Activated CD4-positive, alpha-beta T cell treated with anti-CD3 and anti-CD28 coated beads, Interleukin-2, Interleukin-6, amounts not matched to agents 100 ng/mL and 50 ng/mL, durations not matched to agents 16 hours and 8 hours (primary cell): ENCODE measurements at regions not wholly inside any gene's neighbourhood (a gene's known extent, or its start where the extent isn't known, plus 50 kb on each side); places are given as distances from the start of the nearest gene placed in this dataset.

Experiments used
- DNase-seq: peaks from one replicate; pipeline ENCODE4 v3.0.0-alpha.2; 2020

DNA sequence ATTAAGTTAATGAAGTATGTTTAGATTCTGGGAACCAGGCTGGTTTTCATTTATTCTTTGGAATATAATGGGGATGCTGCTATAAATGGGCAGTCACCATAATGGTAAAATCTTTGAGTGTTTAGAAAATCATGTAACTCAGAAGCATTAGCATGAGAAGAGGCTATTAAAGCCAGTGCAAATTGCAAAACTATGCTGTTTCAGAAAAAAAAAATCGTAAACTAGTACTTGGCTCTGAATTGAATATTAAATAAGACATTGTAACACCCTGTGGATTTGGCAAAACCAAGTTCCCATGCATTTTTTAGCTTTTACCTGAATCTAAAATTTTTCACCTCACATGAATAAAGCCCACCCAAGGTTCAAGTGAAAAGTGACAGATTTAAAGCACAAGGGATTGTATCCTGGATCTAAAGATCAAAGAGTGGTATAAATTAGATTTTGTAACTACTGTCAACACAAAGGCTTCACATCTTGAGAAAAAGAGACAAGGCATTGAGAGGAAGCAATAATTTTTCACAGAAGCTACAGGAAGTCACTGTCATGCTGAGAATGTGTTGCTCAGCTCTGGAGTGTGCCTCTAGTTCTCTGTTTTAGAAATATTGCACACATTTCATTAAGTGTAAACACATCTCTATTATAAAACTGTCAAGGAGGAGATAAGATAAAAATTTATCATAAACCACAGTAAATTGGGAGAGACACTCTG lies 142.2 kb downstream of the ABCA8 start:
- no peak for DNase-seq

DNA sequence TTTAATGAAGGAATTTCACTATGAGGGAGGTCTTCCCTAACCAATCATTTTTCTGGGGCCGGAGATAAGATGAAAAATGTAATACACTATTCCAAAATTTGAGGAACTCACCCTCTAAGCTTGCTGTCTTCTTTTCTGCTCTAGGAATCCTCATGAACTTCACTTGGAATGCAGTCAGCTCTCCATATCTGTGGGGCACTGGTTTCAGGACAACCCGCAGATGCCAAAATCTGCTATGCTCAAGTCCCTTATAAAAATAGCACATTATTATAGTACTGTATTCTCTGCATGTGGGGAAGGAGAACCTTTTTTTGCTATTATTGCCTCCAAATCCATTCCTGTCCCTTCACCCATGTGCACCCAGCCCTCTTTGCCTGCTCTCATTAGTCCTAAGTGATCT lies 146.0 kb downstream of the ABCA8 start:
- no peak for DNase-seq

DNA sequence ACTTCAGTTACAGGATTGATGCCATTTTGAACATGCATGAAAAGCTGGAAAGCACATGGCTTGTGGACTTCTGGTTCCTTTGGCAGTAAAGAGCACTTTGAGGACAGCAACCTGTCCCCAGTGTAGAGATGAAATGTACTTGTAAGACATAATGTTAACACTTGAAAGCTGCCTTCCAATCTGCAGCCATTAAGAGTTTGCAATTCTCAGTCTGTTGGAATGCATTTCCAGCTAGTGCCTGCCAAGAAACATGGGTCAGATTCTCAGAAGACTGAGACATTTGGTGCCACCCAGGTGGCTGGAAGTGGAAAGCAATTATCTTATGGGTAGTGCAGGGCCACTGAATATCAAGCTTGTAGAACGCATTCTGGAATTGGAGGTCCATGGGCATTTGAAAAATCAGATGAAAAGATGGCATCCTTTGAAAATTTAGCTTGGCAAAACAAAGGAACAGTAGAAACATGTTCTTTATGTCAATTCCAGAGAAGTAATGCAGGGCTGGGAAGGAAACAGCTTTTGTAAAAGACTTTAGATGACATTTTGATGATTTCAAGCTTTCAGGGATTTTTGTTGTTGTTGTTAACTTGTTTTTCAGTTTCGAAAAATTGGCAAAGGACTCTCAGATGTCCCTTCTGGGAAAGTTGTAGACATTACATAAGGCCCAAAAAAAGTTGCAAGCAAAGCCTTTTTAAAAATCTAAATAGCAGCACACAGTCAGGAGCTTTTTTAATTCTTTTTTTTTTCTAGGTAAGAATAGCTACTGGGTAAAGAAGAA lies 147.0 kb downstream of the ABCA8 start:
- DNase-seq = no peak

DNA sequence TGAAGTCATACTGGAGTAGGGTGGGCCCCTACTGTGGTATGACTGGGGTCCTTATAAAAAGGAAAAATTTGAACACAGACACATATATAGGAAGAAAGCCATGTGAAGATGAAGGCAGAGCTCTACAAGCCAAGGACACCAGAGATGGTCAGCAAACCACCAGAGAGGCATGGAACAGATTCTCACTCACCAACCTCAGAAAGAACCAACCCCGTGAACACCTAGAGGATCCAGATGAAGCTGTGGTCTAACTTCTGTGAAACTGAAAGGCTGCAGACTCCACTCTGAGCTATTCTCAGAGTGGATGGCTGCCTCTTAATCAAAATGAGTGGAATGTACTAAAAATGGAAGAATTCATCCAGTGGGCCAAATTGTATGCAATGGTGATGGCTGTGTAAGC lies 149.6 kb downstream of the ABCA8 start:
- DNase-seq = no peak

DNA sequence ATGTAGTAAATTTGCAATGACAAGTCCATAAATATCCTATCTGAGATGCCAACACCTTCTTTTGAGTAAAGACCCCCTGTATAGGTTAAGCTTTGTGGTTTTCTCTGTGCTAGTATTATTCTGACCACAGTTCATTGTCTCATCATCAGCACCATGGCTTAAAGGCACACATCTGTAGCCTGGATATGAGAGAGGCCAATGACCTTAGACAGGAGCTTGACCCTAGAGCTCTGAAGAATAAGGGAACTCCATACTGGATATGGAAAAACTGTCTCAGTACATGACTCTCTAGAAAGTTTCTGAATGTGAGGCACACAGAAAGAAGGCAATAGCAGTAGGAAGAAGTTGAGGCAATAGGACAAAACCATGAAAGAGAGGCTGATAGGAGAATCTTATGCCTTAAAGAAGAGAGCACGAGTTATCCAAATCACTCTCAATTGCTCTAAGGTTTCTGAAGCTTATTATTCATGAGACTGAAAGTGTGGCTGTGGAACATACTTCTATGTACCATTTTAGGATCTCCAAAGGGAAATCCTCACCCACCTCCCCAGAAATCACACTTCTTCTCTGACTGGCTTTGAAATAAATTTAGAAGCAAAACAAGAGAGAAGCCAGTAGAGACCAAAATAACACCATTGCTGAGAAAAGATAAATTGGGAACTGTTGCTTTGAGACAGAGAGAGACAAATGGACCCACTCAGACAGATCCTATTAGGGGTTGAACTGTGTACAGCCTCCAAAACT lies 150.2 kb downstream of the ABCA8 start:
- DNase-seq = no peak

DNA sequence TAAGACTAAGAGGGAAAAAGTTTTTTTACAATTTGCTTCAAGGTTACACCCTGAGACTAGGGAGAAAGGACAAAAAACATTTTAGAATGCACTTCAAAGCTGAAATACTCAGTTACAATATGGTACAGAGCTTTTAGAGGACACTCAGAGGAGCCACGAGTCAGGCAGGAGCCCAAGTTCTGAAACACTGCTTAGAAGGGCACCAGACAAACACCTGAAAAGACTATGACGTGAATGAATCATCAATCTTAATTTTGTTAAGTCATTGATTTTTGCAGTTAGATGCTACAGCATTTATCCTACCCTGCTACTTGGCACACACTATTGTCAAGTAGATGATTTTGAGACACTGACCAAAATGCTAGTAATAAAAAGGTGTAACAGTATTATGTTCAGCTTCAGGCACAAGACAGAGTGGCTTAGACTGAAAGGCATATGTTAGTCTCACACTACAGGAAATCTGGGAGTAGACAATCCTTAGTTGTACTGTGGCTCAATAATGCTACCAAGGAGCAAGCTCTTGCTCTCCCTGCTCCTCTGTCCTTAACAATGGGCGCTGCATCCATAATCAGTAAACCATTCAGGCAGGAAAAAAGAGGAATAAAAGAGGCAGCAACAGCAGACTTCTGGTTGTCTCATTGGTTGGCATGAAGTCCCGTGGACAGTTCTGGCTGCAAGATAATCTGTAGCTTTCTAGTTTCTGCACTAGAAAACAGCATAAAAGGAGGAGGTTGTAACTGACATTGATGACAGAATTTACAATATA lies 151.8 kb downstream of the ABCA8 start:
- no peak for DNase-seq

DNA sequence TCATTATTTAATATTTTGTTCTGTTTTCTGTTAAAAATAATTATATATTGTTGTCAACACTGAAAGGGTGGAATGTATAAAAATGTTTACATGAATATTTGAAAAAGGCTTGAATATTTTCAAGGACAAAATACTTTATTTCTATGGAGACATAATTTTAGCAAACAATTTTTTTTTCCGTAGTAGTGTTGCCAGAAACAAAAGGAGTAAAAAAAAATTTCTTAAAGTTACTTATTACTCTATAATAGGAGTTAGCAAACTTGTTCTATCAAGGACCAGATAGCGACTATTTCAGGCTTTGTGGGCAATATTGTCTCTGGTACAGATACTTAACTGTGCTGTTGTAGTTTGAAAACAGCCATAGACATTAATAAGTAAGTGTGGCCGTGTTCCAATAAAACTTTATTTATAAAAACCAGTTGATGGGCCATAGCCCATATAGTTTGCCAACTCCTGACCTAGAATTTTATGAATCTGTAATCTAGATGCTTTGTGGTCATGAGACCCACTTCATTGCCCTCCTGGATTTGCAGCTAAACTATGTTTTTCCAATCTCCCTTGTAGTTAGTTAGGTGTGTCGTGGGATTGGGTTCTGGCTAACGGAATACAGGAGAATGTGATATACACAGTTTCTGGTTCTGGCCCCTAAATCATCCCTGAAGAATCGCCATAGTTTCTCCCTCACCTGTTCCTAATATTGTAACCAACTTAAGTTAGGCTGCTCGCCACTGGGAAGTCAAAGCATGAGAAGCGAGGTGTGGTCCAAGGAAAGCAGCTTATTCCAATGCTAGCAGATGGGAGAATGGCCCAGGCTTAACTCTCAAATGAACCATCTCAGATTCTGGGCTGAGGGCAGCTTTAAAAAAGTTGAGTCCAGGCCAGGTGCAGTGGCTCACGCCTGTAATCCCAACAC lies 153.6 kb downstream of the ABCA8 start:
- DNase-seq = no peak

DNA sequence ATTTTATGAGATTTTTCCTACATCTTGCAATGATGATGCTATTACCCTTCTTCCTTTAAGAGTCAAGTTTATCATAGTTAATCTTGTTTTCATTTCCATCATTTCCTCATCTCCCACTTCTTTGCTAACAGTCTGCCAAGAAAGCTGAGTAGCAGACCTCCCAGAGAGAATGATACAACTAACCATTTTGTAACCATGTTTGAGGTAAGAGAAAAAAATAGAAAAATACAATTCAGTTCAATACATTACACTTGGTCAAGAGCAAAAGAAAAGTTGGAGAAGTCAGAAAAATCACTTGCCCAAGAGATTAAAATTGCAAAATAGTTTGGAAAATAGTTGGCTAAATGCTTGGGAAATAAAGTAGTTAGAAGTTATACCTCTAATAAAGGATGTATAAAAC lies 154.4 kb downstream of the ABCA8 start:
- DNase-seq = no peak

DNA sequence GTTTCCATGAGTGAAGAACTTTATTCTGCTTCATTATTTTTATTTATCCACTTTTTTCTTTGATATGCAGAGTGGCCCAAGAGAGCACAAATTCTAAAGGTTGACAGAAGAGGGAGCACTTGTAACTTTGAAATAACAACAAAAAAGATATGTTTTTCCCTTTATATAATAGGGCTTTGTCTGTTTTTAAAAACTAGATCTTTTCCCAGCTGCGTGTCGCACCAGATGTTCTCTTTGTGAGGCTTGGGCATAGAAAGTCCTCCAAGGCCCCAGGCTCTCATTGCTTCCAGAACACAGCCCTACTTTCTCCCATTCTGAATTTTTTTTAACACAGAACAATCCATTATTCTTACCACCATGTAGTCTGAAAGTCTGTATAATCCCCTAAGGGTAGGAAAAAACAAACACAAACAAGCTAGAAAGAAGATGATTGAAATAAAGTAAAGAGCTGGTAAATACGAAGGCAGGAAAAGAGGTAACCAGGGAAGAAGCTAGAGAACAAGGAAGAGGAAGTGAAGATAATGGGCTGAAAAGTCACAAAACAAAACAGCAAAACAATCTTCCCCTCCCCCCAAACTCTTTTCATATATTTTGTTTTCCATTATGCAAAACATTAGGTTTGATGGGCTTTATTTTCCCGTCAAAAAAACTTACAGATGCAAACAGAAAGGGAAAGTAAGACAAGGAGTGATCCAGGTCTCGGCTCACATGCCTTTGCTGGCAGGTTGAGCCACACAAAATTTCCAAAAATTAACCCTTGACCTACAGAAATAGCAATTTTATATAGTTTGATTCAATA lies 160.4 kb downstream of the ABCA8 start:
- DNase-seq = no peak

DNA sequence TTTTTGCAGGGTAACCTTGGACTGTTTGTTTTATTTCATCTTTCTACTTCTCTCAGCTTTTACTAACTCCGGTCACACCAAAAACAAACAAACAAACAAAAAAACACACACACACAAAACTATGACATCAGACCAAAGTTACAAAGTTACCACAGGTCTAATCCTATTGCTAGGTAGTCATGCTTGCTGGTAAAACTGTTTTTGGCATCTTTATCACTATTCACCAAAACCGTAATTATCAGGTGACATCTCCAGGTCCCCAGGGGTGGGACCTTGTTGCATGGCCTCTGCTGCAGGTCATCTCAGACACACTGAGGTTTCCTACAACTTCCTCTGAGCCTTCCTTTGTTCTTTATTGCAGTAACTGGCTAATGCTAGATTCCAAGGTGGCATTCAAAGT lies 162.3 kb downstream of the ABCA8 start:
- DNase-seq = no peak

DNA sequence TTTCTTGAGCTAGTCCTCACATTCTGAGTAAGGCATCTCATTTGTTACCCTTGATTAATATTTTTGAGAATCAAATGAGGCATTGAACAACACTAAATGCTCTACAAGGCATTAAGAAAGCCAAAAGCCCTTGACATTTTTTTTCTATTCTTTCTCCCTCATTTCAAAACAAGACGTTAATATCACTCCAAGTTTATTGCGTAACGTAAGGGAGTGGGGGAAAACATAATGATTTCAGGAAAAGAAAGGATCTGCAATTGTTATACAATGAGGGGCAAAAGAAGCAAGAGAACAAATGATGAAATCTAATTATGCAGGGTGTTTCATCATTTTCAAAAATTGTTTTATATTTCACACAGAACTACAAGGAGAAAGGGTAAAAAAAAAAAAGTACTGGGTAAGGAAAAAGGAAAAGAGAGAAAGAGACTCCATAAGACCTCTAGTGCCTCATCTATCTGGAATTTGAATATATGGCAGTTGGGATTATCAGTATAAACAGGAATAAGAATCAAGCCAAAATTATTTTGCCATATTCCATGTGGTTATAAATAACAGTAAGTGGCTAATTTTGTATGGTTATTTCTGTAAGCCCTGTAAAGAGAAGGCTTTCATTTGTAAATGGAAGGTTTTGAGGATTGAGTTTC lies 163.0 kb downstream of the ABCA8 start:
- no peak for DNase-seq

DNA sequence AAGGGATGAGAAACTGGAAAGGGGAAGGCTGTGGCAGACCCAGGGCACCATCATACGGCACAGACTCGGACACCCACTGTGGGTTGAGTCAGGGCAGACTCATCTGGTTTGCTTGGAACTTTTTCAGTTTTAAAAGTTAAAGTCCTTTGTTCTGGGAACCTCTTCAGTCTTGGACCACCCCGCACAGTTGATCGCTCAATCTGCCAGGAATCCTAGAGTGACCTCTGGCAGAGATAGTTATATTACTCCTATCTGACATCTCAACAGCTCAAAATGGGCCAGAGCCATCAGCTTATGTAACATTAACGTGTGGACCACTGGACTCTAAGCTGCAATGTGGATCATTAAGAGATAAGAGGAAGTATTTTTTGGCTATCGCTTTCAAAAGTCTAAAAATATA lies 164.3 kb downstream of the ABCA8 start:
- no peak for DNase-seq

DNA sequence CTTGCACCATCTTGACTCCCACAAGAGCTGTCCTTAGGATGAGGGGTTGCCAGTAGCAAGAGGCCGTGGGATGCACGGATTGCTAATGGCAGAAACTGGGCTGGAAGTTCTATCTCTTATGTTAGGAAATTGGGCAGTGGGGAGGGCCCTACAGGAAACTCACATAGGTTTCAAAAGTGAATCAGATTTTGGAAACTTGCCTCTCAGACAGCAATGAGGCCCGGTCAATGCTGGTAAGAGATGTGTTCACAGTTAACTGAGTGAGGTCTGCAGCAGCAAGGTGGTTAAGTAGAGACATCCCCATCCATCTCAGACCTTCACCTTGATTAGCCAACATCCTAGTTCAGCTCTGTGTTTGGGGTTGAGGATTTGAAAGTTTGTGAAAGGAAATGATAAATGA lies 164.7 kb downstream of the ABCA8 start:
- no peak for DNase-seq

DNA sequence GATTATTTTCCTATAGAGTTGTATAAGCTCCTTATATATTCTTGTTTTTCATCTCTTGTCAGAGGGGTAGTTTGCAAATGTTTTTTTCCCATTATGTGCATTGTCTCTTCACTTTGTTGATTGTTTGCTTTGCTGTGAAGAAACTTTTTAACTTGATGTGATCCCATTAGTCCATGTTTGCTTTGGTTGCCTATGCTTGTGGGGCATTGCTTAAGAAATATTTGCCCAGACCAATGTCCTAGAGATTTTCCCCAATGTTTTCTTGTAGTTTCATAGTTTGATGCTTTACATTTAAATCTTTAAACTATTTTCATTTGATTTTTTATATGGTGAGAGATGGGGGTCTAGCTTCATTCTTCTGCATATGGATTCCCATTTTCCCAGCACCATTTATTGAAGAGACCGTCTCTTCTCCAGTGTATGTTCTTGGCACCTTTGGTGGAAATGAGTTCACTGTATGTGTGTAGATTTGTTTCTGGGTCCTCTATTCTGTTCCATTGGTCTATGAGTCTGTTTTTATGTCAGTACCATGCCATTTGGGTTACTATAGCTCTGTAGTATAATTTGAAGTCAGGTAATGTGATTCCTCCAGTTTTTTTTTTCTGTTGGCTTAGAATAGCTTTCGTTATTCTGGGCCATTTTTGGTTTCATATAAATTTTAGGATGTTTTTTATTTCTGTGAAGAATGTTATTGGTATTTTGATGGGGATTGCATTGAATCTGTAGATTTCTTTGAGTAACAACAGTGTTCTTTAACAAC lies 165.8 kb downstream of the ABCA8 start:
- no peak for DNase-seq

DNA sequence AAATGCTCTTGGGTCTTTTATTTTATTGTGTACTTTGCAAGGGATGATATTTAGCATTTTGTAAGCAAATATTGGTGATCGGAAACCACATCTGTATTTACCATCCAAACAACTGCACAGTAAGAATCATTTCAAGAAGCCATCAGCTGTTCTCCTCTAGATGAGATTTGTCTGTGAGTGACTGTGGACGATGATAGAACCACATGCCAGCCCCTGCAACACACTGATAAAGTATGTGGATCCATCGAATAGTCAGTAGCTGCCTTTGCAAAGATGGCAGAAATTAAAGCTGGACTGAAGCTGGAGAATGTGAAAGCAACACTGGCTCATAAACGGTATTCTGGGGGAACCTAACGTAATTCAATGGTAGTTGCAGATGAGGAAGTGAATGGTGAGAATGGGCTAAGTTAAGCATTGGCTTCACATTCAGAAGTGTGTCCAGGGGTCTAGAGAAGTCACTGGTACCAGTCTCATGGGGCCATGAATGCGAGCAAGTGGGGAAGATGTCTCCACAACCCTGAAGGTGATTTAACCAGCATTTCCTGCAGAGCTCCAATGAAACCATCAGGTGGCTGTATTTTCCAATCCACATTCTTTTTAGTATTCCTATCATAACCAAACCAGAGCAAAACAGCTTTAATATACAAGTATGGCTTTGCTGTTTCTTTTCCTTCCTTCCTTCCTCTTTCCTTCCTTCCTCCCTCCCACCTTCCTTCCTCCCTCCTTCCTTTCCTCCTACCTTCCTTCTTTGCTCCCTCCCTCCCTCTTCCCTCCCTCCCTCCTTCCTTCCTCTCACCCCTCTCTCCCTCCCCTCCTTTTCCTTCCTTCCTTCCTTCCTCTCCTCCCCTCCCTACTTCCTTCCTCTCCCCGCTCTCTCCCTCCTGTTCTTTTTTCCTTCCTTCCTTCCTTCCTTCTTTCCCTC lies 169.4 kb downstream of the ABCA8 start:
- no peak for DNase-seq

DNA sequence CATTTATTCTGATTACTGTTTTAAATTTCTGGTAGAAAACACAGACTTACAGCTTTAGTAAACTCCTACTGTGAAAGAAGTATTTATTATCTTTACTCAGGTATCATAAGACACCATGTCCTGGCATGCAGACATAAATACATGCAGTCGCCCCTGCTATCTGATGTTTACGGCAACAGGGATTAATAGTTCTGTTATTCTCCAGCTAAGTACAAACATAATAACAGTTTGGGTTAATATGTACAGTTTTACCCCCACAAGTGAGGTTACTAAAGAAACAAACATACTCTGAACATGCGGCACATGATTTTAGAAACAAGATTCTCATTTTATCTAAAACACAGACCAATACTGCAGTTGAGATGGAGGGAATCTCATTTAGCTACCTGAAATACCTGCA lies 170.8 kb downstream of the ABCA8 start:
- DNase-seq = no peak

DNA sequence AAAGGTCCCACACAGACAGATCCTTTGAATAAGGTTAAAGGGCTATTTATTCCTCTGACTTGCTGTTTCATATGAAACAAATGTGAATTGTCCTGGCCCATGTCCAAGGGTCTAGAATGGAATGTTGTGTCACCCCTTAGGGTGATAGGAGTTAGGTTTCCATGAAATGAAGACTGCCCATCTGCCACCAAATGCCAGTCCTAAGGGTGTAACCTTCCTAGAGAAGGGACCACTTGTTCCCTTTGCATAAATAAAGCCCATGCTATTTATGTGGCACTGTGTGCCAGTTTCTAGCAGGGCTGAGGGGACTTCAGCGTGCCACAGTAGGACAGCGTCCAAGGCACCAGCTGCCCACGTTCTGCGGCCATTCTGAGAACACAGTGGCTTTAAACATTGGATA lies 171.3 kb downstream of the ABCA8 start:
- no peak for DNase-seq

DNA sequence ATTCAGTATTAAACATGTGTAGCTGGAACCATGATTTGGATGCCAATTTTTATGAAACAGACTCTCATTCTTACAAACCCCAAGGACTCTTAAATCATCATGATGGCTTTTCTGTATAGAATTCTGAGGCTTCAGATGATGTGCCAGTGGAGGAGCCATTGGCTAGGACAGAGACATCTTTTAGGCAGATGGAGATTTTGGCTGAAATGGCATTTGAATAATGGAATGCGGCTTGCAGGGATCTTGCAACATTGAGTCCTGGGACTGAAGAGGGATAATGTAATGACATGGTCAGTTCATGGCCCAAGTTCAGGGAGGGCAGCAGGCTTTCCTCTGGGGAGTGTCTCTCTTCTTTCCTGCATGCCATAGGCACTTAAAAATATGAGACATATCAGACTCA lies 172.4 kb downstream of the ABCA8 start:
- DNase-seq = no peak

DNA sequence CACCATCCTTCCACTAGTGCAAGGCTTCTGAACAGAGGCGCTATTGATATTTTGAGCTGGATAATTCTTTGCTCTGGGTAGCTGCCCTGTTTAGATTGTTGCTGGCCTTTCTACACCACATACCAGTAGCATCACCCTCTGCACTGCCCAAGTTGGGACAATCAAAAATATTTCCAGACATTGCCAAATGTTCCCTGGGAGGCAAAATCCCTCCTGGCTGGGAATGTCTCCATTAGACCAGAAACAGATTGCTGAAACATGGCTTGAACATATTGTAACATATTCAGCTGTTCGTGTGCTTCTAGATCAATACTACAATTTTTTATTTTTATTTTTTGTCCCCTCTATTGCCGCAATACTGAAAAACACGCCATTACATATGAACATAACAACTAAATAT lies 174.6 kb downstream of the ABCA8 start:
- DNase-seq = no peak
